RWPE2 (cell line): ENCODE measurements at regions not wholly inside any gene's neighbourhood (a gene's known extent, or its start where the extent isn't known, plus 50 kb on each side); places are given as distances from the start of the nearest gene placed in this dataset.
A peak's percentile ranks its signal among the peaks of the same experiment; 100 is the strongest.

Experiments
- ATAC-seq: fragments of 200-7000 bp; cut with Tn5 transposase; 3 replicates; pipeline ENCODE4 v1.9.1; 2021; ENCODE audit warnings: low read depth
- DNase-seq: peaks from one replicate; pipeline ENCODE4 v3.0.0-alpha.2; 2020; ENCODE audit warnings: low spot score
- H3K27ac ChIP-seq: fragments of 450-650 bp; 2 replicates; pipeline ENCODE4 v1.5.1; 2017; ENCODE audit warnings: mild to moderate bottlenecking; ENCODE audit not compliant: poor library complexity, severe bottlenecking
- H3K27me3 ChIP-seq: fragments of 250-450 bp; sonication (Bioruptor Pico); 2 replicates; pipeline ENCODE4 v1.5.1; 2021; ENCODE audit warnings: mild to moderate bottlenecking, moderate library complexity; ENCODE audit not compliant: insufficient read depth, poor library complexity, severe bottlenecking
- H3K36me3 ChIP-seq: fragments of 250-450 bp; sonication (Bioruptor Pico); 2 replicates; pipeline ENCODE4 v1.5.1; 2020; ENCODE audit warnings: low read depth, mild to moderate bottlenecking, moderate library complexity
- H3K4me1 ChIP-seq: fragments of 250-450 bp; sonication (Bioruptor Pico); 2 replicates; pipeline ENCODE4 v1.5.1; 2021; ENCODE audit warnings: mild to moderate bottlenecking, moderate library complexity; ENCODE audit not compliant: insufficient read depth, poor library complexity, severe bottlenecking
- H3K4me3 ChIP-seq: fragments of 250-450 bp; sonication (Bioruptor Pico); 2 replicates; pipeline ENCODE4 v1.5.1; 2021; ENCODE audit warnings: mild to moderate bottlenecking, moderate library complexity; ENCODE audit not compliant: severe bottlenecking
- H3K9me3 ChIP-seq: fragments of 250-450 bp; sonication (Bioruptor Pico); 2 replicates; pipeline ENCODE4 v1.5.1; 2021; ENCODE audit warnings: mild to moderate bottlenecking, moderate library complexity; ENCODE audit not compliant: severe bottlenecking
- TF ChIP-seq, protein P1 (sequence below): fragments of 450-650 bp; IDR thresholded peaks from one replicate; pipeline ENCODE4 v1.5.1; 2017; ENCODE audit warnings: mild to moderate bottlenecking, moderate library complexity; ENCODE audit not compliant: poor library complexity, severe bottlenecking

DNA sequence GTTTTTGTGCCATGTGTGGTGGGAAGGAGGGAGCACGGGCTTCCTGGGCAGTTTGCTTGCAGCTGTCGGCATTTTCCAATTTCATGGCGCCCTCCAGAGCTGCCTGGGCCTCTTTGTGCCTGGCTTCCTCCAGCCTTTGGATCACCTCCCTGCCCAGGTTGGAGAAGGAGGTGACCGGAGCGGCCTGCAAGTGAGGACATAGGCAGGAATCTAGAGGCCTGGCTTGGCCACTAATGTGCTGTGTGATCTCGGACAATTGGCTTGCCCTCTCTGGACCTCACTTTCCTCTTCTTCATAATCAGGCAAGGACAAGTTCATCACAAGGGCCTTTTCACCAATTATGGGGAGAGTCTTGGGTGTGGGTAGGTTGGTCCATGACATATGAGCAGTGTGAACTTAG lies 245.1 kb downstream of the MATN1 start:
- TF ChIP-seq, protein P1, sequence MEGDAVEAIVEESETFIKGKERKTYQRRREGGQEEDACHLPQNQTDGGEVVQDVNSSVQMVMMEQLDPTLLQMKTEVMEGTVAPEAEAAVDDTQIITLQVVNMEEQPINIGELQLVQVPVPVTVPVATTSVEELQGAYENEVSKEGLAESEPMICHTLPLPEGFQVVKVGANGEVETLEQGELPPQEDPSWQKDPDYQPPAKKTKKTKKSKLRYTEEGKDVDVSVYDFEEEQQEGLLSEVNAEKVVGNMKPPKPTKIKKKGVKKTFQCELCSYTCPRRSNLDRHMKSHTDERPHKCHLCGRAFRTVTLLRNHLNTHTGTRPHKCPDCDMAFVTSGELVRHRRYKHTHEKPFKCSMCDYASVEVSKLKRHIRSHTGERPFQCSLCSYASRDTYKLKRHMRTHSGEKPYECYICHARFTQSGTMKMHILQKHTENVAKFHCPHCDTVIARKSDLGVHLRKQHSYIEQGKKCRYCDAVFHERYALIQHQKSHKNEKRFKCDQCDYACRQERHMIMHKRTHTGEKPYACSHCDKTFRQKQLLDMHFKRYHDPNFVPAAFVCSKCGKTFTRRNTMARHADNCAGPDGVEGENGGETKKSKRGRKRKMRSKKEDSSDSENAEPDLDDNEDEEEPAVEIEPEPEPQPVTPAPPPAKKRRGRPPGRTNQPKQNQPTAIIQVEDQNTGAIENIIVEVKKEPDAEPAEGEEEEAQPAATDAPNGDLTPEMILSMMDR, result no peak
- peak; percentile 20 for DNase-seq
- no peaks in the 10 kb centered on the region for H3K27me3 ChIP-seq
- H3K4me1 ChIP-seq, result no peaks in the 10 kb centered on the region
- ATAC-seq, result no peak
- no peaks in the 10 kb centered on the region for H3K9me3 ChIP-seq
- no peak overlapping the region for H3K4me3 ChIP-seq
- H3K27ac ChIP-seq, result no peak overlapping the region
- no peaks in the 10 kb centered on the region for H3K36me3 ChIP-seq

GRCh38 chr1:30477588-30477987 lies 245.8 kb downstream of the MATN1 start:
- H3K4me1 ChIP-seq, result no peaks in the 10 kb centered on the region
- ATAC-seq (no peak), DNase-seq (peak; percentile 17)
- H3K36me3 ChIP-seq, result no peaks in the 10 kb centered on the region
- TF ChIP-seq, protein P1, result no peak
- no peak overlapping the region for H3K4me3 ChIP-seq
- no peaks in the 10 kb centered on the region for H3K27me3 ChIP-seq
- no peak overlapping the region for H3K27ac ChIP-seq
- no peaks in the 10 kb centered on the region for H3K9me3 ChIP-seq

DNA sequence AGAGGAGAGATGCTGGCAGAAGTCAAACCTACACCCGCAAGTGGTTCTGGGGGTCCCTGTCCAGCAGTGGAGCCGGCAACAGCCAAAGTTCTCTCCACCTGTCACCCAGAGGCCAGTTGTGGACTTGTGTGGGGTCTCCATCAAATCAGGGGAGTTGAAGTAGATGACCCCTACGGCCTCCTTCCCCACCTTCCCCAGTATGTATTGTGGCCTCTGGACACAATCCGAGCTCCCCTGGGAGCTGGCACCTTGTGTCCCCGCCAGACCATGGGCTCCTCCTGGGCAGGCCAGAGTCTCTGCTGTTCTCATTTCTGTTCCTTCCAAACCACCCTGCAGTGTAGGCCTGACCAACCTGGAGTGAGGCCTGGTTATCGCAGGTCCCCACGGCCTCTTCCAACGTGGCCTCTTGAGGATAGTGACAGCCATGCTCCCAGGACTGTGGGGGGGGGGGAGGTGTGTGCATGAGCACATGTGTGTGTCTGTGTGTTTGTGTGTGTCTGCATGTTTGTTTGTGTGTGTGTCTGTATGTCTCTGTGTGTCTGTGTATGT lies 246.4 kb downstream of the MATN1 start:
- Histone ChIP-seq H3K4me3 (no peak overlapping the region), H3K27me3 (no peaks in the 10 kb centered on the region), H3K36me3 (no peaks in the 10 kb centered on the region), H3K4me1 (no peaks in the 10 kb centered on the region), H3K27ac (no peak overlapping the region), H3K9me3 (no peaks in the 10 kb centered on the region)
- TF ChIP-seq, protein P1, result no peak
- no peak; the same call in 2 of the 3 replicates for ATAC-seq
- DNase-seq, result peak; percentile 27

GRCh38 chr1:30476476-30476875 lies 246.9 kb downstream of the MATN1 start:
- Histone ChIP-seq H3K27me3 (no peaks in the 10 kb centered on the region), H3K27ac (no peak overlapping the region), H3K4me3 (no peak overlapping the region), H3K4me1 (no peaks in the 10 kb centered on the region), H3K9me3 (no peaks in the 10 kb centered on the region), H3K36me3 (no peaks in the 10 kb centered on the region)
- ATAC-seq (no peak), DNase-seq (peak; percentile 34)
- TF ChIP-seq, protein P1, result no peak

GRCh38 chr1:30475966-30476365 lies 247.4 kb downstream of the MATN1 start:
- Histone ChIP-seq H3K36me3 (no peaks in the 10 kb centered on the region), H3K27ac (no peak overlapping the region), H3K4me1 (no peaks in the 10 kb centered on the region), H3K27me3 (no peaks in the 10 kb centered on the region), H3K4me3 (no peak overlapping the region), H3K9me3 (no peaks in the 10 kb centered on the region)
- TF ChIP-seq, protein P1, result no peak
- DNase-seq, result no peak
- no peak for ATAC-seq
